Activated T-helper 17 cell treated with anti-CD3 and anti-CD28 coated beads, Interleukin-2, amount 50 U/mL, for 72 hours (primary cell): ENCODE measurements at regions not wholly inside any gene's neighbourhood (a gene's known extent, or its start where the extent isn't known, plus 50 kb on each side); places are given as distances from the start of the nearest gene placed in this dataset.

Source experiments
- ATAC-seq: fragments of 150-1000 bp; cut with Tn5 transposase; replicated peaks from 2 replicates; pipeline ENCODE4 v1.10.0; 2021; ENCODE audit warnings: mild to moderate bottlenecking, moderate library complexity
- H3K27ac Mint-ChIP-seq: one replicate; pipeline ENCODE4 v1.8.0; 2022; ENCODE audit warnings: mixed read lengths
- H3K27me3 Mint-ChIP-seq: one replicate; pipeline ENCODE4 v1.8.0; 2022; ENCODE audit warnings: mixed read lengths
- H3K36me3 Mint-ChIP-seq: one replicate; pipeline ENCODE4 v1.8.0; 2022; ENCODE audit warnings: low read depth, mild to moderate bottlenecking, mixed read lengths
- H3K4me1 Mint-ChIP-seq: one replicate; pipeline ENCODE4 v1.8.0; 2022; ENCODE audit warnings: mixed read lengths
- H3K4me3 Mint-ChIP-seq: one replicate; pipeline ENCODE4 v1.8.0; 2022; ENCODE audit warnings: mild to moderate bottlenecking, mixed read lengths
- H3K9me3 Mint-ChIP-seq: one replicate; pipeline ENCODE4 v1.8.0; 2022; ENCODE audit warnings: mixed read lengths

GRCh38 chr3:64856106-64856505 is 168.3 kb upstream of the ADAMTS9 start:
- H3K4me3 Mint-ChIP-seq, result no peak overlapping the region
- no peak for ATAC-seq
- H3K27ac Mint-ChIP-seq, result no peak overlapping the region
- H3K36me3 Mint-ChIP-seq, result no peaks in the 10 kb centered on the region
- peaks cover 5% of the 10 kb centered on the region for H3K9me3 Mint-ChIP-seq
- no peaks in the 10 kb centered on the region for H3K4me1 Mint-ChIP-seq
- no peaks in the 10 kb centered on the region for H3K27me3 Mint-ChIP-seq

- Mint-ChIP-seq H3K27me3 (no peaks in the 10 kb centered on the region), H3K4me3 (no peak overlapping the region), H3K4me1 (no peaks in the 10 kb centered on the region), H3K9me3 (no peaks in the 10 kb centered on the region), H3K27ac (no peak overlapping the region), H3K36me3 (no peaks in the 10 kb centered on the region)
- ATAC-seq, result no peak
These were observed 165.7 kb upstream of the ADAMTS9 start for GRCh38 chr3:64853456-64853855.

GRCh38 chr3:64852738-64853137 is 164.9 kb upstream of the ADAMTS9 start:
- no peaks in the 10 kb centered on the region for H3K27me3 Mint-ChIP-seq
- H3K4me1 Mint-ChIP-seq, result no peaks in the 10 kb centered on the region
- H3K4me3 Mint-ChIP-seq, result no peak overlapping the region
- H3K9me3 Mint-ChIP-seq, result no peaks in the 10 kb centered on the region
- no peak overlapping the region for H3K27ac Mint-ChIP-seq
- ATAC-seq, result no peak
- no peaks in the 10 kb centered on the region for H3K36me3 Mint-ChIP-seq

- Mint-ChIP-seq H3K4me3 (no peak overlapping the region), H3K36me3 (no peaks in the 10 kb centered on the region), H3K4me1 (no peaks in the 10 kb centered on the region), H3K9me3 (no peaks in the 10 kb centered on the region), H3K27me3 (no peaks in the 10 kb centered on the region), H3K27ac (no peak overlapping the region)
- no peak for ATAC-seq
These were observed 161.0 kb upstream of the ADAMTS9 start for GRCh38 chr3:64848822-64849221.

GRCh38 chr3:64848127-64848800 is 160.5 kb upstream of the ADAMTS9 start:
- no peaks in the 10 kb centered on the region for H3K36me3 Mint-ChIP-seq

GRCh38 chr3:64844558-64844957 is 156.8 kb upstream of the ADAMTS9 start:
- Mint-ChIP-seq H3K27ac (no peak overlapping the region), H3K36me3 (no peaks in the 10 kb centered on the region), H3K4me1 (no peaks in the 10 kb centered on the region), H3K9me3 (no peaks in the 10 kb centered on the region), H3K4me3 (no peak overlapping the region), H3K27me3 (no peaks in the 10 kb centered on the region)
- ATAC-seq, result no peak

More at GRCh38 chr3:64848127-64848800, 160.5 kb upstream of the ADAMTS9 start:
- Mint-ChIP-seq H3K4me3 (no peak overlapping the region), H3K4me1 (no peaks in the 10 kb centered on the region), H3K27ac (no peak overlapping the region), H3K27me3 (no peaks in the 10 kb centered on the region), H3K9me3 (no peaks in the 10 kb centered on the region)
- ATAC-seq, result no peak

- Mint-ChIP-seq H3K9me3 (no peaks in the 10 kb centered on the region), H3K4me1 (no peaks in the 10 kb centered on the region), H3K27ac (no peak overlapping the region), H3K4me3 (no peak overlapping the region), H3K27me3 (no peaks in the 10 kb centered on the region), H3K36me3 (no peaks in the 10 kb centered on the region)
- no peak for ATAC-seq
These were observed 150.4 kb upstream of the ADAMTS9 start for GRCh38 chr3:64837986-64838735.

GRCh38 chr3:64837126-64837738 is 149.4 kb upstream of the ADAMTS9 start:
- Mint-ChIP-seq H3K4me3 (no peak overlapping the region), H3K27me3 (no peaks in the 10 kb centered on the region), H3K4me1 (no peaks in the 10 kb centered on the region), H3K36me3 (no peaks in the 10 kb centered on the region), H3K9me3 (no peaks in the 10 kb centered on the region), H3K27ac (no peak overlapping the region)
- ATAC-seq, result no peak

GRCh38 chr3:64836097-64836496 is 148.3 kb upstream of the ADAMTS9 start:
- H3K4me3 Mint-ChIP-seq, result no peak overlapping the region
- ATAC-seq, result no peak
- H3K27ac Mint-ChIP-seq, result no peak overlapping the region
- no peaks in the 10 kb centered on the region for H3K27me3 Mint-ChIP-seq
- no peaks in the 10 kb centered on the region for H3K4me1 Mint-ChIP-seq
- H3K9me3 Mint-ChIP-seq, result no peaks in the 10 kb centered on the region
- no peaks in the 10 kb centered on the region for H3K36me3 Mint-ChIP-seq

GRCh38 chr3:64832098-64832497 is 144.3 kb upstream of the ADAMTS9 start:
- ATAC-seq, result no peak
- Mint-ChIP-seq H3K27me3 (no peaks in the 10 kb centered on the region), H3K36me3 (no peaks in the 10 kb centered on the region), H3K4me3 (no peak overlapping the region), H3K9me3 (no peaks in the 10 kb centered on the region), H3K27ac (no peak overlapping the region), H3K4me1 (no peaks in the 10 kb centered on the region)

- Mint-ChIP-seq H3K9me3 (no peaks in the 10 kb centered on the region), H3K27ac (no peak overlapping the region), H3K4me1 (no peaks in the 10 kb centered on the region), H3K36me3 (no peaks in the 10 kb centered on the region), H3K27me3 (no peaks in the 10 kb centered on the region), H3K4me3 (no peak overlapping the region)
- ATAC-seq, result no peak
These were observed 142.9 kb upstream of the ADAMTS9 start for GRCh38 chr3:64830681-64831080.

GRCh38 chr3:64829331-64829730 is 141.5 kb upstream of the ADAMTS9 start:
- H3K27ac Mint-ChIP-seq, result no peak overlapping the region
- no peaks in the 10 kb centered on the region for H3K36me3 Mint-ChIP-seq
- H3K4me3 Mint-ChIP-seq, result no peak overlapping the region
- H3K27me3 Mint-ChIP-seq, result no peaks in the 10 kb centered on the region
- ATAC-seq, result no peak
- H3K4me1 Mint-ChIP-seq, result no peaks in the 10 kb centered on the region
- H3K9me3 Mint-ChIP-seq, result peaks cover 3% of the 10 kb centered on the region

GRCh38 chr3:64828276-64828675 is 140.5 kb upstream of the ADAMTS9 start:
- H3K27ac Mint-ChIP-seq, result no peak overlapping the region
- no peaks in the 10 kb centered on the region for H3K27me3 Mint-ChIP-seq
- H3K36me3 Mint-ChIP-seq, result no peaks in the 10 kb centered on the region
- peaks cover 3% of the 10 kb centered on the region for H3K9me3 Mint-ChIP-seq
- H3K4me1 Mint-ChIP-seq, result no peaks in the 10 kb centered on the region
- ATAC-seq, result no peak
- H3K4me3 Mint-ChIP-seq, result no peak overlapping the region

- H3K9me3 Mint-ChIP-seq, result peaks cover 3% of the 10 kb centered on the region
- no peak overlapping the region for H3K27ac Mint-ChIP-seq
- H3K4me1 Mint-ChIP-seq, result no peaks in the 10 kb centered on the region
- no peak overlapping the region for H3K4me3 Mint-ChIP-seq
- H3K27me3 Mint-ChIP-seq, result no peaks in the 10 kb centered on the region
- no peaks in the 10 kb centered on the region for H3K36me3 Mint-ChIP-seq
- no peak for ATAC-seq
These were observed 139.6 kb upstream of the ADAMTS9 start for GRCh38 chr3:64827431-64827830.

GRCh38 chr3:64827019-64827418 is 139.2 kb upstream of the ADAMTS9 start:
- H3K36me3 Mint-ChIP-seq, result no peaks in the 10 kb centered on the region
- no peak for ATAC-seq
- no peak overlapping the region for H3K4me3 Mint-ChIP-seq
- H3K27ac Mint-ChIP-seq, result no peak overlapping the region
- peaks cover 3% of the 10 kb centered on the region for H3K9me3 Mint-ChIP-seq
- no peaks in the 10 kb centered on the region for H3K27me3 Mint-ChIP-seq
- no peaks in the 10 kb centered on the region for H3K4me1 Mint-ChIP-seq
